Stimulated activated CD8-positive, alpha-beta memory T cell treated with anti-CD3 and anti-CD28 coated beads, Interleukin-7, amount 100 ng/mL, for 1 hour (primary cell): ENCODE measurements at regions not wholly inside any gene's neighbourhood (a gene's known extent, or its start where the extent isn't known, plus 50 kb on each side); places are given as distances from the start of the nearest gene placed in this dataset.

Experiments used
- DNase-seq, 2 donors: peaks; one replicate each; pipeline ENCODE4 v3.0.0-alpha.2; 2020; ENCODE audit warnings: low read depth in 2 of 2

GRCh38 chr2:220482716-220483115 is 855.3 kb downstream of the SLC4A3 start:
- DNase-seq = no peak

- DNase-seq = no peak
Measured at GRCh38 chr2:220489121-220489520, 861.7 kb downstream of the SLC4A3 start.

- DNase-seq = no peak
Measured at GRCh38 chr2:220491670-220492069, 864.2 kb downstream of the SLC4A3 start.

GRCh38 chr2:220493871-220494525 is 866.6 kb downstream of the SLC4A3 start:
- no peak for DNase-seq

GRCh38 chr2:220496513-220496912 is 869.1 kb downstream of the SLC4A3 start:
- no peak for DNase-seq

GRCh38 chr2:220499225-220499624 is 871.8 kb downstream of the SLC4A3 start:
- DNase-seq = no peak

GRCh38 chr2:220502539-220502938 is 875.1 kb downstream of the SLC4A3 start:
- no peak for DNase-seq

- DNase-seq = no peak
Measured at GRCh38 chr2:220503431-220503830, 876.0 kb downstream of the SLC4A3 start.

GRCh38 chr2:220504938-220505503 is 877.6 kb downstream of the SLC4A3 start:
- DNase-seq = no peak

GRCh38 chr2:220506466-220506865 is 879.0 kb downstream of the SLC4A3 start:
- DNase-seq = no peak

- no peak for DNase-seq
Measured at GRCh38 chr2:220509096-220509757, 881.8 kb downstream of the SLC4A3 start.

GRCh38 chr2:220509966-220510365 is 882.5 kb downstream of the SLC4A3 start:
- no peak for DNase-seq

- DNase-seq = no peak
Measured at GRCh38 chr2:220510668-220511067, 883.2 kb downstream of the SLC4A3 start.

- no peak for DNase-seq
Measured at GRCh38 chr2:220512419-220512818, 885.0 kb downstream of the SLC4A3 start.

GRCh38 chr2:220513573-220514288 is 886.3 kb downstream of the SLC4A3 start:
- DNase-seq = no peak

- no peak for DNase-seq
Measured at GRCh38 chr2:220521551-220521950, 894.1 kb downstream of the SLC4A3 start.

- DNase-seq = no peak
Measured at GRCh38 chr2:220528180-220528675, 900.8 kb downstream of the SLC4A3 start.

GRCh38 chr2:220531216-220531615 is 903.8 kb downstream of the SLC4A3 start:
- DNase-seq = no peak

GRCh38 chr2:220533485-220533884 is 906.1 kb downstream of the SLC4A3 start:
- DNase-seq = no peak

- no peak for DNase-seq
Measured at GRCh38 chr2:220539481-220539880, 912.1 kb downstream of the SLC4A3 start.

GRCh38 chr2:220544049-220544448 is 916.6 kb downstream of the SLC4A3 start:
- DNase-seq = no peak

GRCh38 chr2:220550995-220551700 is 923.7 kb downstream of the SLC4A3 start:
- no peak for DNase-seq
